A549 (cell line): ENCODE measurements at regions not wholly inside any gene's neighbourhood (a gene's known extent, or its start where the extent isn't known, plus 50 kb on each side); places are given as distances from the start of the nearest gene placed in this dataset.

Experiments
- EHMT2 ChIP-seq: fragments of 200-600 bp; sonication (generic); IDR thresholded peaks from 2 replicates; pipeline ENCODE4 v1.6.1; 2016; ENCODE audit warnings: antibody characterized with exemption, low read depth, mild to moderate bottlenecking, moderate library complexity
- JUN ChIP-seq, 2 experiments: fragments of >200 bp; sonication (Bioruptor Twin); formaldehyde crosslinking; IDR thresholded peaks; 2 replicates in 1 of 2; 3 replicates in 1 of 2; pipeline ENCODE4 v1.6.1; 2016 to 2017
- MAFK ChIP-seq: fragments of 450-650 bp; IDR thresholded peaks from 2 replicates; pipeline ENCODE4 v1.6.1; 2014; ENCODE audit not compliant: partially characterized antibody
- NFE2L2 ChIP-seq: fragments of 150-350 bp; conservative IDR thresholded peaks from 2 replicates; pipeline ENCODE4 v1.6.1; 2014; ENCODE audit warnings: low read length
- NPAS2 ChIP-seq: fragments of 250-450 bp; sonication (Bioruptor Pico); IDR thresholded peaks from 2 replicates; pipeline ENCODE4 v1.8.0; 2022; ENCODE audit warnings: mild to moderate bottlenecking, moderate library complexity, borderline replicate concordance
- NR3C1 ChIP-seq: fragments of >200 bp; sonication (Bioruptor Twin); formaldehyde crosslinking; IDR thresholded peaks from 3 replicates; pipeline ENCODE4 v1.6.1; 2017
- POLR2A ChIP-seq: IDR thresholded peaks from 2 replicates; pipeline ENCODE4 v1.6.1; 2012; ENCODE audit warnings: mild to moderate bottlenecking, low read length
- TF ChIP-seq, protein P1 (sequence below): fragments of >200 bp; sonication (Bioruptor Twin); formaldehyde crosslinking; IDR thresholded peaks from 3 replicates; pipeline ENCODE4 v1.5.1; 2016
- TF ChIP-seq, protein P2 (sequence below): fragments of 200-600 bp; sonication (generic); IDR thresholded peaks from 2 replicates; pipeline ENCODE4 v1.6.1; 2016; ENCODE audit warnings: antibody characterized with exemption, mild to moderate bottlenecking, moderate library complexity

GRCh38 chr6:55937261-55937947 lies 62.0 kb upstream of the BMP5 start:
- TF ChIP-seq, protein P1, sequence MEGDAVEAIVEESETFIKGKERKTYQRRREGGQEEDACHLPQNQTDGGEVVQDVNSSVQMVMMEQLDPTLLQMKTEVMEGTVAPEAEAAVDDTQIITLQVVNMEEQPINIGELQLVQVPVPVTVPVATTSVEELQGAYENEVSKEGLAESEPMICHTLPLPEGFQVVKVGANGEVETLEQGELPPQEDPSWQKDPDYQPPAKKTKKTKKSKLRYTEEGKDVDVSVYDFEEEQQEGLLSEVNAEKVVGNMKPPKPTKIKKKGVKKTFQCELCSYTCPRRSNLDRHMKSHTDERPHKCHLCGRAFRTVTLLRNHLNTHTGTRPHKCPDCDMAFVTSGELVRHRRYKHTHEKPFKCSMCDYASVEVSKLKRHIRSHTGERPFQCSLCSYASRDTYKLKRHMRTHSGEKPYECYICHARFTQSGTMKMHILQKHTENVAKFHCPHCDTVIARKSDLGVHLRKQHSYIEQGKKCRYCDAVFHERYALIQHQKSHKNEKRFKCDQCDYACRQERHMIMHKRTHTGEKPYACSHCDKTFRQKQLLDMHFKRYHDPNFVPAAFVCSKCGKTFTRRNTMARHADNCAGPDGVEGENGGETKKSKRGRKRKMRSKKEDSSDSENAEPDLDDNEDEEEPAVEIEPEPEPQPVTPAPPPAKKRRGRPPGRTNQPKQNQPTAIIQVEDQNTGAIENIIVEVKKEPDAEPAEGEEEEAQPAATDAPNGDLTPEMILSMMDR: no peak
- TF ChIP-seq POLR2A: no peak
- TF ChIP-seq NPAS2 (CRISPR knock-in tag): no peak
- TF ChIP-seq JUN (IDR thresholded peaks at IDR 0.05): no peak
- TF ChIP-seq NFE2L2: no peak
- no peak for TF ChIP-seq MAFK
- TF ChIP-seq, protein P2, sequence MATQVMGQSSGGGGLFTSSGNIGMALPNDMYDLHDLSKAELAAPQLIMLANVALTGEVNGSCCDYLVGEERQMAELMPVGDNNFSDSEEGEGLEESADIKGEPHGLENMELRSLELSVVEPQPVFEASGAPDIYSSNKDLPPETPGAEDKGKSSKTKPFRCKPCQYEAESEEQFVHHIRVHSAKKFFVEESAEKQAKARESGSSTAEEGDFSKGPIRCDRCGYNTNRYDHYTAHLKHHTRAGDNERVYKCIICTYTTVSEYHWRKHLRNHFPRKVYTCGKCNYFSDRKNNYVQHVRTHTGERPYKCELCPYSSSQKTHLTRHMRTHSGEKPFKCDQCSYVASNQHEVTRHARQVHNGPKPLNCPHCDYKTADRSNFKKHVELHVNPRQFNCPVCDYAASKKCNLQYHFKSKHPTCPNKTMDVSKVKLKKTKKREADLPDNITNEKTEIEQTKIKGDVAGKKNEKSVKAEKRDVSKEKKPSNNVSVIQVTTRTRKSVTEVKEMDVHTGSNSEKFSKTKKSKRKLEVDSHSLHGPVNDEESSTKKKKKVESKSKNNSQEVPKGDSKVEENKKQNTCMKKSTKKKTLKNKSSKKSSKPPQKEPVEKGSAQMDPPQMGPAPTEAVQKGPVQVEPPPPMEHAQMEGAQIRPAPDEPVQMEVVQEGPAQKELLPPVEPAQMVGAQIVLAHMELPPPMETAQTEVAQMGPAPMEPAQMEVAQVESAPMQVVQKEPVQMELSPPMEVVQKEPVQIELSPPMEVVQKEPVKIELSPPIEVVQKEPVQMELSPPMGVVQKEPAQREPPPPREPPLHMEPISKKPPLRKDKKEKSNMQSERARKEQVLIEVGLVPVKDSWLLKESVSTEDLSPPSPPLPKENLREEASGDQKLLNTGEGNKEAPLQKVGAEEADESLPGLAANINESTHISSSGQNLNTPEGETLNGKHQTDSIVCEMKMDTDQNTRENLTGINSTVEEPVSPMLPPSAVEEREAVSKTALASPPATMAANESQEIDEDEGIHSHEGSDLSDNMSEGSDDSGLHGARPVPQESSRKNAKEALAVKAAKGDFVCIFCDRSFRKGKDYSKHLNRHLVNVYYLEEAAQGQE: no peak
- no peak for TF ChIP-seq NR3C1
- no peak for TF ChIP-seq EHMT2
